ENCODE measurements at regions not wholly inside any gene's neighbourhood (a gene's known extent, or its start where the extent isn't known, plus 50 kb on each side); places are given as distances from the start of the nearest gene placed in this dataset.

DNA sequence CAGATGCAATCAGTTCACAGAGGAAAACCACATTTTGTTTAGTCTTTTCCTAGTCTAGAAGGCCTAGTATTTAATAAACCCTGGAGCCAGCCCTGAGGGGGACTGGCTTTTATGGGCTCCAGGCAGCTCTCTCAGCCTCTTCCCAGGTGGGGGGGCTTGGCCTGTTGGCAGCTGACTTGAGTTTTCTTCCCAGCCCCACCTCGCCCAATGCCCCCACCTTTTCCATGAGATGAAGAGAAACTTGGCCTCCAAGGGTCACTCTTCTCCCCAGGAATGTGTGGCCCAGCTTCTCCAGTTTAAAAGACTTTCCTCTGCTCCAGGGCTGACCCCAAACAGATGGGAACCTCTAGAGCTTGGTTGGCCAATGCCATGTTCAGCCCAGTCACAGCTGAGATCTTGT is 196.1 kb downstream of the BMP7 start:
- TF ChIP-seq, protein P1, sequence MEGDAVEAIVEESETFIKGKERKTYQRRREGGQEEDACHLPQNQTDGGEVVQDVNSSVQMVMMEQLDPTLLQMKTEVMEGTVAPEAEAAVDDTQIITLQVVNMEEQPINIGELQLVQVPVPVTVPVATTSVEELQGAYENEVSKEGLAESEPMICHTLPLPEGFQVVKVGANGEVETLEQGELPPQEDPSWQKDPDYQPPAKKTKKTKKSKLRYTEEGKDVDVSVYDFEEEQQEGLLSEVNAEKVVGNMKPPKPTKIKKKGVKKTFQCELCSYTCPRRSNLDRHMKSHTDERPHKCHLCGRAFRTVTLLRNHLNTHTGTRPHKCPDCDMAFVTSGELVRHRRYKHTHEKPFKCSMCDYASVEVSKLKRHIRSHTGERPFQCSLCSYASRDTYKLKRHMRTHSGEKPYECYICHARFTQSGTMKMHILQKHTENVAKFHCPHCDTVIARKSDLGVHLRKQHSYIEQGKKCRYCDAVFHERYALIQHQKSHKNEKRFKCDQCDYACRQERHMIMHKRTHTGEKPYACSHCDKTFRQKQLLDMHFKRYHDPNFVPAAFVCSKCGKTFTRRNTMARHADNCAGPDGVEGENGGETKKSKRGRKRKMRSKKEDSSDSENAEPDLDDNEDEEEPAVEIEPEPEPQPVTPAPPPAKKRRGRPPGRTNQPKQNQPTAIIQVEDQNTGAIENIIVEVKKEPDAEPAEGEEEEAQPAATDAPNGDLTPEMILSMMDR (IDR thresholded peaks at IDR 0.05 in 8 of 11, conservative IDR thresholded peaks at IDR 0.05 in 3 of 11), result no peak
- TF ChIP-seq POLR2AphosphoS5 (IDR thresholded peaks at IDR 0.05) (no peak), POLR2A (IDR thresholded peaks at IDR 0.05) (no peak)
